ENCODE measurements at regions not wholly inside any gene's neighbourhood (a gene's known extent, or its start where the extent isn't known, plus 50 kb on each side); places are given as distances from the start of the nearest gene placed in this dataset.

GRCh38 chr5:79924936-79925893 lies 65.8 kb downstream of the MTX3 start:
- ATAC-seq: peak in 1 of 2 experiments; percentile 64; a peak in 3 of 6 replicates
- H3K4me1 ChIP-seq: no peaks in the 10 kb centered on the region
- peak in 1 of 2 experiments; percentile 12 for DNase-seq (ENCODE audit: low read depth in 1 of 2, low spot score in 1 of 2)
- H3K27ac ChIP-seq: no peak overlapping the region
- ChIA-PET CTCF (interaction anchor here (0.9 to 1.7 kb wide), 2 partner anchors 159 kb away, joined by 4 to 6 read pairs; no protein-coding TSS in a partner anchor), POLR2A (no interaction called here)
- H3K4me2 ChIP-seq: no peak overlapping the region
- TF ChIP-seq ZFP36 (IDR thresholded peaks at IDR 0.05; ENCODE audit: borderline replicate concordance, partially characterized antibody): peak; percentile 27
- TF ChIP-seq ZNF302 (CRISPR knock-in tag; IDR thresholded peaks at IDR 0.05): no peak
- no peak for TF ChIP-seq CHD2 (IDR thresholded peaks at IDR 0.05; ENCODE audit: low read length, partially characterized antibody)
- TF ChIP-seq ESRRA (IDR thresholded peaks at IDR 0.05; ENCODE audit: borderline replicate concordance, low read length): no peak
- TF ChIP-seq SMC3 (IDR thresholded peaks at IDR 0.05): 0 out of 3 replicates have a peak, but pooled peaks have one; percentile 6
- TF ChIP-seq CBX2 (IDR thresholded peaks at IDR 0.05; ENCODE audit: borderline replicate concordance, low read depth): no peak
- no peak for TF ChIP-seq RCOR1 (IDR thresholded peaks at IDR 0.05; ENCODE audit: low read depth, low read length)
- peak; percentile 97 for TF ChIP-seq RNF2 (IDR thresholded peaks at IDR 0.05; ENCODE audit: borderline replicate concordance, low read depth)
- TF ChIP-seq BCL3 (IDR thresholded peaks at IDR 0.05): no peak
- TF ChIP-seq RAD21 (conservative IDR thresholded peaks at IDR 0.05 in 1 of 2, IDR thresholded peaks at IDR 0.05 in 1 of 2): peak in 1 of 2 experiments; percentile 21; a peak in 2 of 5 replicates
- TF ChIP-seq CBX8 (IDR thresholded peaks at IDR 0.05): peak; percentile 93
- no peak overlapping the region for H3K4me3 ChIP-seq
- 23% methylated on average over 9 of the region's 9 CpGs for WGBS (ENCODE audit: missing lambda C conversion rate)
- no peak for FAIRE-seq
- no peaks in the 10 kb centered on the region for H3K9me3 ChIP-seq

DNA sequence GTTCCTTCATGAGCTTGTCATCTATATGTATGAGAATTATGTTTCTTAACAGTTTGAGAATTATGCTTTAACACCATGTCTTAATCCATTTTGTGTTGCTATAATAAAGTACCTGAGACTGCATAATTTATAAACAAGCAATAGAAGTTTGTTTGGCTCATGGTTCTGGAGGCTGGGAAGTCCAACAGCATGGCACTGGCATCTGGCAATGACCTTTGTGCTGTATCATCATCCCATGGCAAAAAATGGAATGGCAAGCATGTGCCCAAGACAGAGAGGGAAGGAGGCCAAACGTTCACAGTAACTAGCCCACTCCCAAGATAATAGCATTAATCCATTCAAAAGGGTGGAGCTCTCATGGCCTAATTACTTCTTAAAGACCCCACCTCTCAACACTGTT lies 67.6 kb downstream of the MTX3 start:
- ATAC-seq: no peak
- H3K4me1 ChIP-seq: no peaks in the 10 kb centered on the region
- DNase-seq (ENCODE audit: low read depth in 1 of 2, low spot score in 1 of 2): no peak
- POLR2A ChIA-PET: no interaction called here
- no peak for FAIRE-seq
- no peak overlapping the region for H3K4me2 ChIP-seq
- CTCF ChIA-PET: interaction anchor here (1.7 kb wide), 1 partner anchor 160 kb away, joined by 6 read pairs; no protein-coding TSS in a partner anchor
- no peak overlapping the region for H3K27ac ChIP-seq
- no peak for TF ChIP-seq PBX3 (IDR thresholded peaks at IDR 0.05)
- TF ChIP-seq JUN (IDR thresholded peaks at IDR 0.05): no peak
- TF ChIP-seq HMGXB4 (CRISPR knock-in tag; IDR thresholded peaks at IDR 0.05; ENCODE audit: borderline replicate concordance): no peak
- no peak for TF ChIP-seq FOSB (CRISPR knock-in tag; IDR thresholded peaks at IDR 0.05)
- TF ChIP-seq, protein P1, sequence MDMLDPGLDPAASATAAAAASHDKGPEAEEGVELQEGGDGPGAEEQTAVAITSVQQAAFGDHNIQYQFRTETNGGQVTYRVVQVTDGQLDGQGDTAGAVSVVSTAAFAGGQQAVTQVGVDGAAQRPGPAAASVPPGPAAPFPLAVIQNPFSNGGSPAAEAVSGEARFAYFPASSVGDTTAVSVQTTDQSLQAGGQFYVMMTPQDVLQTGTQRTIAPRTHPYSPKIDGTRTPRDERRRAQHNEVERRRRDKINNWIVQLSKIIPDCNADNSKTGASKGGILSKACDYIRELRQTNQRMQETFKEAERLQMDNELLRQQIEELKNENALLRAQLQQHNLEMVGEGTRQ (IDR thresholded peaks at IDR 0.05): no peak
- no peak for TF ChIP-seq MYC (IDR thresholded peaks at IDR 0.05; ENCODE audit: borderline replicate concordance, low read length)
- H3K9me3 ChIP-seq: no peaks in the 10 kb centered on the region
- WGBS (ENCODE audit: missing lambda C conversion rate): 0% methylated on average over 1 of the region's 1 CpG
- no peak overlapping the region for H3K4me3 ChIP-seq

Measured in A549 (cell line).